ENCODE measurements at regions not wholly inside any gene's neighbourhood (a gene's known extent, or its start where the extent isn't known, plus 50 kb on each side); places are given as distances from the start of the nearest gene placed in this dataset.

- no peak for DNase-seq (ENCODE audit: low spot score)
- no peak for TF ChIP-seq CTCF (IDR thresholded peaks at IDR 0.05; ENCODE audit: extremely low read depth, missing control alignments)
These were observed 1130.3 kb downstream of the PLA2G4A start for GRCh38 chr1:187959062-187959461.

GRCh38 chr1:187960125-187960638 is 1131.4 kb downstream of the PLA2G4A start:
- no peak for TF ChIP-seq CTCF (IDR thresholded peaks at IDR 0.05; ENCODE audit: extremely low read depth, missing control alignments)
- DNase-seq (ENCODE audit: low spot score): no peak

GRCh38 chr1:187961895-187962294 is 1133.1 kb downstream of the PLA2G4A start:
- no peak for TF ChIP-seq CTCF (IDR thresholded peaks at IDR 0.05; ENCODE audit: extremely low read depth, missing control alignments)
- no peak for DNase-seq (ENCODE audit: low spot score)

- DNase-seq (ENCODE audit: low spot score): no peak
- no peak for TF ChIP-seq CTCF (IDR thresholded peaks at IDR 0.05; ENCODE audit: extremely low read depth, missing control alignments)
These were observed 1143.1 kb downstream of the PLA2G4A start for GRCh38 chr1:187971851-187972250.

- no peak for DNase-seq (ENCODE audit: low spot score)
- TF ChIP-seq CTCF (IDR thresholded peaks at IDR 0.05; ENCODE audit: extremely low read depth, missing control alignments): no peak
These were observed 1148.5 kb downstream of the PLA2G4A start for GRCh38 chr1:187977298-187977697.

GRCh38 chr1:187985145-187985896 is 1156.6 kb downstream of the PLA2G4A start:
- TF ChIP-seq CTCF (IDR thresholded peaks at IDR 0.05; ENCODE audit: extremely low read depth, missing control alignments): no peak

GRCh38 chr1:187985897-187986654 is 1157.3 kb downstream of the PLA2G4A start:
- TF ChIP-seq CTCF (IDR thresholded peaks at IDR 0.05; ENCODE audit: extremely low read depth, missing control alignments): no peak
- peak; percentile 23 for DNase-seq (ENCODE audit: low spot score)

More at GRCh38 chr1:187985145-187985896, 1156.6 kb downstream of the PLA2G4A start:
- DNase-seq (ENCODE audit: low spot score): no peak
